ENCODE measurements at regions not wholly inside any gene's neighbourhood (a gene's known extent, or its start where the extent isn't known, plus 50 kb on each side); places are given as distances from the start of the nearest gene placed in this dataset.

DNA sequence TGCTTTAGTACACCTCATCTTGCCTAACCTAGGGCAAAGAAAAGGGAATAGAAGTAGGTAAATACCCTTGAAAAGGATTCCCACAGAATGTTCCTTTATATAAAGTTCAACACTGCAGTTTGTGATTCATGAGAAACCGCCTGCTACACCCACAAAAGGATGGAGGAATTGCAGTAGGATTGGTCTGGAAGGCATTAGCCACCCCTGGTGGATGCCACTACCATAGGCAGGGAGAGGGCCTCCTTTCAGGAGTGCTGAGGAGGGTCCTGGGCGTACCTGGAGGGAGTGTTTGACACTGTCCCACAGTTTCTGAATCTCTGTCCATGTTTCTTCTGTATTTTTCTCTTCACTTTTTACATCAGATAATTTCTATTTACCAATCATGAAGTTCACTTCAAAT, 221.8 kb upstream of the TMEM72 start:
- no peak for DNase-seq

- DNase-seq, result no peak
These were observed 214.6 kb upstream of the TMEM72 start for GRCh38 chr10:44696496-44696895.

DNA sequence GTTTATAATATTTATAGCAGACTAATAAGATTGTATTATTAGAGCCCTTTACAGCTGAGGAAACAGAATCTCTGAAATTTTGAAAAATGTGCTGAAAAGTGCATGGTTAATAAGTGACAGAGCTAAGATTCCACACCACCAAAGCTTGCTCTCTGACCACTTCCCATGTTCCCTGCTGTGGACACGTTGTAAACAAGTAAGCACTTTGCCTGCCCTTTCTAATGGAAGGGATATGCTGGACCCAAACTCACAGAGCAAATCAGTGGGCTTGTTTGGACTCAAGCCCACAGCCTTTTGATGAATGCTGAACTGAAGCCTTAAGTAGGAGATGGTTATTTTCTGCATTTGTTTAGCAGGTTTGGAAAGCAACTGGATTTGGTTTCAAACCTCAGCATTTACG, 214.0 kb upstream of the TMEM72 start:
- DNase-seq, result no peak

DNA sequence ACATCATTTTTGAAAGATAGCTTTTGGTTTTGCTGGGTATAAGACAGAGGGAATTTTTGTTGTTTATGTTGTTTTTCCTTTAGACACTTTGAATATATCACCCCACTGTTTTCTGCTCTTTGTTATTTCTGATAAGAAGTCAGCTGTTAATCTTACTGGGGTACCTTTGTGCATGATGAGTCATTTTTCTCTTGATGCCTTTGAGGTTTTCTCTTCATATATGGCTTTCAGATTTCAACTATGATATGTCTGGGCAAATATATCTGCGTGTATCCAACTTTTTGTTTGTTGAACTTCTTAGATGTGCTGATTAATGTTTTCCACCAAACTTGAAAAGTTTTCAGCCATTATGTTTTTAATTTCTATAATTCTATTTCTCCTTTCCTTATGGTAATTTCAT, 208.6 kb upstream of the TMEM72 start:
- DNase-seq, result no peak

GRCh38 chr10:44703241-44704155, 207.6 kb upstream of the TMEM72 start:
- DNase-seq, result no peak

- no peak for DNase-seq
These were observed 206.5 kb upstream of the TMEM72 start for GRCh38 chr10:44704616-44705015.

DNA sequence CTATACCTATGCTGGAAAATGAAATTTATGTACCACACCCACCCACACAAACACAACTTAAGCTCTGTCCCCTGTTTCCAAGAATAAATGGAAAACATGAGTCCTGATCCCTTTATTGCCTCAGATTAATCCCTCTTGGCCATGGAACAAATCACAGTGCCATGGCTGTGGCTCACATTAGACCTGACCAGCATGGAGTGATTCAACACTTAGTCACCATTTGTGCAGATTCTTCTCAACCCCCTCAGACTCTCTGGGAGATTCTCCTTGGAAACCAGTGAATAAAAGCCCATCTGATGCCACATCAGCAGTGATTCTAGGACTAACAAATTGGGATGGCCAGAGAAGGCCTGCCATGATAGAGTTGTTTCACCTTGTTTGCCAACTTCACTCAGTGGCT, 204.4 kb upstream of the TMEM72 start:
- DNase-seq, result no peak

DNA sequence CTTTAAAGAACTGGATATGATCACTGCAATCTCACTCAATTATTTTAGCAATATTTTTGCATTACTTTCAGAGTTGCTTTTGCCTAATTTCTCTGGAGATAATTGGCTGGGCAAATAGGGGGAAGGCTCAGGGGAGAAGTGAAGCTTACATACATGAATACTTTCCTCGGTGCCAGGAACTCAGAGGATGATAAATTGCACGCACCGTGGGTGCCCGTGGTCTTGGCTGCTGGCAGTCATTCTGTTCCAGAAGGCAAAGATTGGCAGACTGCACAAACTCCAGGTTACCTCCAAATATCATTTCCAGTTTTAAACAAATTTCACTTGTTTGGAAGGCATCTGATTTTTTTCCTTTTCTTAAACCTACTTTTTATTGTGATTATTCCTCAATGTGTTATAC, 197.8 kb upstream of the TMEM72 start:
- DNase-seq, result no peak

- DNase-seq, result no peak
These were observed 196.7 kb upstream of the TMEM72 start for GRCh38 chr10:44714451-44714850.

DNA sequence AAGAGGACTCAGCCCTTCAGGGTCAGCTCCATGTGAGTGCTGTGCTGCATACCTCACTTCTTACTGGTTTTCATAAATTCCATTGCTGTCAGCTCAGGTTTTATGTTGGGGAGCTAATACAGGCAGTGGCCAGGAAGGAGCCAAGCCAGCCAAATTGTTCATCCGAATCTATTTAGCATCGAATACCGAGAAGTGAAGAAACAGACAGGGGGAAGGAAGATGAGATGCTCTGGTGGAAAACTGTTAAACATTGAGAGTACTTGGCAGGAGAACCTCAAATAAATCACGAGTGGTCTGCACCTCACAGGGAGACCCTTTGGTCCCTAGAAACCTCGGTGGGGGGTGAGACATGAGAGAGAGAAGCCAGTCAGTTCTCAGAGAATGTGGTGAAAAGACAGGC, 196.0 kb upstream of the TMEM72 start:
- no peak for DNase-seq

- no peak for DNase-seq
These were observed 194.6 kb upstream of the TMEM72 start for GRCh38 chr10:44716470-44717015.

GRCh38 chr10:44723082-44723481, 188.1 kb upstream of the TMEM72 start:
- DNase-seq, result no peak

DNA sequence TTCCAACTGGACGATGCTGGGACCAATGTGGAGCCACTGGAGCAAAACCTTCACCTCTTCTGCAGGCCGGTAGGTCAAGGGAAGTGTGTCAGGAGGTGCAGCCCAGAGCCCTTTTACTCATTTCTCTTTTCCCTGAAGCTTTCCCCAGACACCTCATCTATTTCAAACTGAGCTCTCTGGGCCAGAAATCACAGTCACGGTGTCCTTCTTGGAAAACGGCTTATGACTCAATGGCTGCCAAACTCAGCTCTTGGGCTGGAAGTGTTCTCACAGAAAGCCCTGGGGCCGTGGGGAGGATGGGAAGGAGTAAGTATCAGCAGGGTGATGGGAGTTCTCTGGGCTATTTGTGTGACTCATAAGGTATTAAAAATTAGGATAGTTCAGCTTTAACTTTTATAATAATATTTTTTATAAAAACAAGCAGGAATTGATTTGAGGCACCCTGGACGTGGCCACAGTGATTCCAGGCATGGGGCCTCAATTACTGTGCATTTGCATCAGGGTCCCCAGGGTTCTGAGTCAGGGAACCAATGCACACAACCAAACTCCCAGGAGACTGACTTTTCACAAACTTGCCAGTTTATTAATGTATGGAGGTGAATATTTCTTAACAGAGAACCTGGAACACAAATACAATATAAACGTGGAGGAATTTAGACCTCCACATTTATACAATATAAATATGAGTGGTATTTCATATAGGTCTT, 187.4 kb upstream of the TMEM72 start:
- DNase-seq, result no peak

DNA sequence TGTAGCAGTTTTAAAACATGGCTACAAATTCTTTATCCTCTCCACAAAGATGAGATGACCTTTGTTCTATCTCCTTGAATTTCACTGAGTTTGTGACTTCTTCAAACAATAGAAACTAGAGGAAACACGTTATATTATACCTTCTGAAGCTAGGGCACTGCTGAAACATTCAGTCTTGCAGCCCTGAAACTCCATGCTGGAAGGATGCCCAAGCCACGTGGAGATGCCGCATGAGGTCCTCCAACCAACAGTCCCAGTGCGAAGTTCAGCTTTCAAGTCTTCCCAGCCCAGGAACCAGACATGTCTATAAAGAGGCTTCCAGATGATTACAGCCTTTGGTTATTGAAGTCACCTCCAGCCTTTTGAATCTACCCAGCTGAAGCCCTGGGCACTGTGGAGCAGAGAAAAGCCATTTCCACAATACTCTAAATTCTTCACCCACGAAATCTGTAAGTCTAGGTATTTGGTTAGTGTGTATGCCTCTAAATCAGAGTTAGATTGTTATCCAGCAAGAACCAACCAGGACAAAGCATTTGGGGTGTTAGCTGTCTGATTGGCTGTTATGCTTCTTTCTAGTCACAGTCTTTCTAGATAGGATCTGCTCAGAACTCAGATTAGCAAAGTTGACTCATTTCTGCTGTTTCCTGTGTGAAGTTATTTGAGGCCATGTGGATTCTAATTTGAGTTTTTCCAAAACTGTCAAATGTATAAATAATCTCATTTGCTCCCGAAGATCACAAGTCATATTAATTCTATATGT, 186.5 kb upstream of the TMEM72 start:
- DNase-seq, result no peak

- DNase-seq, result no peak
These were observed 185.7 kb upstream of the TMEM72 start for GRCh38 chr10:44725404-44725803.

GRCh38 chr10:44731283-44731682, 179.9 kb upstream of the TMEM72 start:
- DNase-seq, result no peak

DNA sequence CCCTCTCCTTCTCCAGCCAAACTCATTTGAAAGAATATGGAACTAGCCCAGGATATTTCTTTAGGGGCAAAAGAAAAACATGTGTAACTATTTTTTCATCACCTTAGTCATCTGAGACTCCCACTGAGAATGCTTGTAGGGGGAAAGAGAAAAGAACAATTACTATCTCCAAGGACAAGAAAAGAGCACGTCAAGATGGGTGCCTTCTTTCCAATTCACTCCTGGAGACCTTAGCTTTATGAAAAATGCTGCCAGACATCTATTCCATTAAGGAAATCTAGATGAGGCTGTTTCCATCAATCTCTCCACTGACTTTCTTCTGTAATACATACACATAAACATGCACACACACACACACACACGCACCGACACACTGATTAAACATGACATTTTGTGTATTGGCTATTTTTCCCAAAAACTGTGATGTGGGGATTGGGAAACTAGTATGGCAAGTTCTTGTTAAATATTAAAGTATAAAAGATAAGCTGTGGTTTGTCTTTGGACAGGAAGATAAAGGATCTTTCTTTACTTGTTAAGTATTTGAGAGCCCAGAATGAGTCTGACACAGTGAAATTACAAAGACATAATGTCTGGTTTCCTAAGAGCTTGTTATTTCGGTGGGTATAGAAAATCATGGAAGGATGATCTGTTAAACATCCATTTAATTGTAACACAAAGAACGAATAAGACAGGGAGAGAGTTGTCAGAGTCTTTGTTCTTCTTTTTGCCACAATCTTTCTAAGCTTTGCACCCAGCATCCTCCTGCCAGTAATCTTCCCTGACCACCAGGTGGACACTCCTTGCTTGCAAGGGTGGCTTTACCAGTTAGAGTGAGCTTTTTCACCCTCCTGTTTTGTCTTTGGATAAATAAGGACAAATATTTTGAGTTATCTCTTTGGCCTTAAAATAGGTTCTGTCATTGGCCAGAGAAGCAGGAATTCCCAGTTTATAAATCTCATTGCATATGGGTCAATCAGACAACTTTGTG, 177.3 kb upstream of the TMEM72 start:
- no peak for DNase-seq

- no peak for DNase-seq
These were observed 168.9 kb upstream of the TMEM72 start for GRCh38 chr10:44742248-44742647.

GRCh38 chr10:44743535-44743934, 167.6 kb upstream of the TMEM72 start:
- DNase-seq, result no peak

GRCh38 chr10:44745920-44746319, 165.2 kb upstream of the TMEM72 start:
- no peak for DNase-seq

- no peak for DNase-seq
These were observed 163.5 kb upstream of the TMEM72 start for GRCh38 chr10:44747593-44748172.

DNA sequence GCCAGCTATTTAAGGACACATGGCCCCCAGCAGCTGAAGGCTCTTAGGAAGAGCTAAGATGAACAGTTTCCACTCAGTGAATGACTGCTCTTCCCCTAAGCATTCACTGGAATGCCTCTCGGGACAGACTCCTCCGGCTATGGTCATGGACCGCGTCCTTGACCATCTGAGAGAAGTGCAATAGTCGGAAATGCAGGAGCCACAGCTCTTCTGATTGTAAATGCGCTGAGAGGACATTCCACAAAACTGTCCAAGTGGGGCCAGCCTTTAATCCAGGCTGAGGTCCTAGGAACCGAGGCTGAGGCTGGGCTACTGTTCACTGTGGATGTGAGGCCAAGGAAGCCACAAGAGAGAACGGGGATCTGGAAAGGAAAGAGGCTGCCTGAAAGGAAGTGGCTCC, 162.0 kb upstream of the TMEM72 start:
- no peak for DNase-seq

All from NCI-H1694 (cell line).